GM19467 (cell line): ENCODE measurements at regions not wholly inside any gene's neighbourhood (a gene's known extent, or its start where the extent isn't known, plus 50 kb on each side); places are given as distances from the start of the nearest gene placed in this dataset.
"Not testable (repeated sequence)": the region's sequence is repeated elsewhere in the genome, so short reads cannot be mapped to it uniquely, and the experiment has no call there.

Experiments
- ATAC-seq: cut with Tn5 transposase; IDR thresholded peaks from one replicate; pipeline ENCODE4 v1.9.1; 2021; ENCODE audit warnings: mild to moderate bottlenecking, moderate library complexity; ENCODE audit not compliant: unreplicated experiment

GRCh38 chr6:156423075-156423474 lies 354.1 kb upstream of the ARID1B start:
- ATAC-seq: no peak

GRCh38 chr6:156421933-156422332 lies 355.2 kb upstream of the ARID1B start:
- no peak for ATAC-seq

- not testable (repeated sequence) for ATAC-seq
Observed at GRCh38 chr6:156421301-156421700, 355.9 kb upstream of the ARID1B start.

- no peak for ATAC-seq
Observed at GRCh38 chr6:156420172-156420993, 356.8 kb upstream of the ARID1B start.

- ATAC-seq: no peak
Observed at GRCh38 chr6:156419594-156419993, 357.6 kb upstream of the ARID1B start.

- ATAC-seq: no peak
Observed at GRCh38 chr6:156418253-156418652, 358.9 kb upstream of the ARID1B start.

GRCh38 chr6:156416391-156416790 lies 360.8 kb upstream of the ARID1B start:
- ATAC-seq: no peak

- no peak for ATAC-seq
Observed at GRCh38 chr6:156413154-156413553, 364.0 kb upstream of the ARID1B start.

- no peak for ATAC-seq
Observed at GRCh38 chr6:156410649-156411048, 366.5 kb upstream of the ARID1B start.

- ATAC-seq: no peak
Observed at GRCh38 chr6:156408655-156409054, 368.5 kb upstream of the ARID1B start.

GRCh38 chr6:156407334-156407733 lies 369.8 kb upstream of the ARID1B start:
- ATAC-seq: no peak

GRCh38 chr6:156406688-156407087 lies 370.5 kb upstream of the ARID1B start:
- no peak for ATAC-seq

- ATAC-seq: no peak
Observed at GRCh38 chr6:156406099-156406498, 371.1 kb upstream of the ARID1B start.

GRCh38 chr6:156402628-156403027 lies 374.6 kb upstream of the ARID1B start:
- ATAC-seq: no peak

GRCh38 chr6:156402227-156402626 lies 375.0 kb upstream of the ARID1B start:
- no peak for ATAC-seq

GRCh38 chr6:156400487-156400886 lies 376.7 kb upstream of the ARID1B start:
- ATAC-seq: no peak

GRCh38 chr6:156398966-156399365 lies 378.2 kb upstream of the ARID1B start:
- no peak for ATAC-seq

GRCh38 chr6:156398371-156398770 lies 378.8 kb upstream of the ARID1B start:
- ATAC-seq: no peak

GRCh38 chr6:156396791-156397418 lies 380.3 kb upstream of the ARID1B start:
- ATAC-seq: no peak

- ATAC-seq: peak; percentile 54
Observed at GRCh38 chr6:156396068-156396771, 381.0 kb upstream of the ARID1B start.

GRCh38 chr6:156395276-156395675 lies 381.9 kb upstream of the ARID1B start:
- ATAC-seq: peak; percentile 58

- ATAC-seq: no peak
Observed at GRCh38 chr6:156392648-156393047, 384.5 kb upstream of the ARID1B start.
